Endothelial cell (in vitro differentiated cells): ENCODE measurements at regions not wholly inside any gene's neighbourhood (a gene's known extent, or its start where the extent isn't known, plus 50 kb on each side); places are given as distances from the start of the nearest gene placed in this dataset.

ENCODE experiments used
- DNase-seq: peaks from one replicate; pipeline ENCODE4 v3.0.0; 2021; ENCODE audit warnings: low spot score
- H3K27ac Mint-ChIP-seq: one replicate; pipeline ENCODE4 v1.8.0; 2021; ENCODE audit warnings: mixed read lengths, inconsistent platforms; ENCODE audit not compliant: unreplicated experiment
- H3K27me3 Mint-ChIP-seq: one replicate; pipeline ENCODE4 v1.8.0; 2021; ENCODE audit warnings: mild to moderate bottlenecking, moderate library complexity, mixed read lengths, inconsistent platforms; ENCODE audit not compliant: unreplicated experiment
- H3K36me3 Mint-ChIP-seq: one replicate; pipeline ENCODE4 v1.8.0; 2021; ENCODE audit warnings: mild to moderate bottlenecking, low read depth, mixed read lengths, inconsistent platforms; ENCODE audit not compliant: unreplicated experiment
- H3K4me1 Mint-ChIP-seq: one replicate; pipeline ENCODE4 v1.8.0; 2021; ENCODE audit warnings: mild to moderate bottlenecking, mixed read lengths, inconsistent platforms; ENCODE audit not compliant: unreplicated experiment
- H3K4me3 Mint-ChIP-seq: one replicate; pipeline ENCODE4 v1.8.0; 2021; ENCODE audit warnings: mild to moderate bottlenecking, mixed read lengths, inconsistent platforms; ENCODE audit not compliant: unreplicated experiment
- H3K9me3 Mint-ChIP-seq: one replicate; pipeline ENCODE4 v1.8.0; 2021; ENCODE audit warnings: mixed read lengths, inconsistent platforms; ENCODE audit not compliant: unreplicated experiment
- CTCF ChIP-seq: fragments of 200-600 bp; sonication (generic); IDR thresholded peaks from one replicate; pipeline ENCODE4 v1.5.0; 2021; ENCODE audit warnings: antibody characterized with exemption; ENCODE audit not compliant: unreplicated experiment

- no peaks in the 10 kb centered on the region for H3K4me1 Mint-ChIP-seq
- no peak for DNase-seq
- no peak for TF ChIP-seq CTCF
- no peak overlapping the region for H3K27ac Mint-ChIP-seq
- H3K9me3 Mint-ChIP-seq, result no peaks in the 10 kb centered on the region
- no peak overlapping the region for H3K4me3 Mint-ChIP-seq
- no peaks in the 10 kb centered on the region for H3K27me3 Mint-ChIP-seq
- no peaks in the 10 kb centered on the region for H3K36me3 Mint-ChIP-seq
Measured at GRCh38 chr13:83796364-83796763, 85.9 kb downstream of the SLITRK1 start.

- Mint-ChIP-seq H3K9me3 (no peaks in the 10 kb centered on the region), H3K27me3 (no peaks in the 10 kb centered on the region), H3K27ac (no peak overlapping the region), H3K4me3 (no peak overlapping the region), H3K36me3 (no peaks in the 10 kb centered on the region), H3K4me1 (no peaks in the 10 kb centered on the region)
- DNase-seq, result no peak
- no peak for TF ChIP-seq CTCF
Measured at GRCh38 chr13:83794583-83794982, 87.7 kb downstream of the SLITRK1 start.

DNA sequence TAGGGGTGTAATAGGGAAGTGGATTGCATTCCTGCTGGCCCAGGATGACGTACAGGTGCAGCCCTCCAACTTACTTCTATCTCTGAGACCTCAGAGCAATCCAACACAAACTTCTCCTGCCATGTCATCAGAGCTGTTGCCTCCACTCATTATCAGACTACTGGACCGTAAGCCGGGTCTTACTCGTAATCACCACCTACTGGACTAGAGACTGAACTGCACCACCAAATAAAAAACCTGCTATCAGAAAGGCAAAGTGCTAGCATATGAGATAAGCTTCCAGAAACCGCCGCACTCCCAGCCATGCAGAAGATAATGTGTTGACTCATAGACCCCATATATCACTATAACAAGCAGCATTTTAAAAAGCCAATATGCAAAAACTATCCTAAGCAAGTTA is 102.0 kb downstream of the SLITRK1 start:
- H3K27ac Mint-ChIP-seq, result no peak overlapping the region
- peaks cover 2% of the 10 kb centered on the region for H3K27me3 Mint-ChIP-seq
- peak; percentile 72 for TF ChIP-seq CTCF
- H3K36me3 Mint-ChIP-seq, result no peaks in the 10 kb centered on the region
- no peaks in the 10 kb centered on the region for H3K9me3 Mint-ChIP-seq
- no peak overlapping the region for H3K4me3 Mint-ChIP-seq
- H3K4me1 Mint-ChIP-seq, result no peaks in the 10 kb centered on the region
- DNase-seq, result peak; percentile 36

- H3K4me3 Mint-ChIP-seq, result no peak overlapping the region
- no peaks in the 10 kb centered on the region for H3K36me3 Mint-ChIP-seq
- H3K27me3 Mint-ChIP-seq, result peaks cover 2% of the 10 kb centered on the region
- H3K9me3 Mint-ChIP-seq, result no peaks in the 10 kb centered on the region
- TF ChIP-seq CTCF, result no peak
- H3K27ac Mint-ChIP-seq, result no peak overlapping the region
- no peak for DNase-seq
- H3K4me1 Mint-ChIP-seq, result no peaks in the 10 kb centered on the region
Measured at GRCh38 chr13:83773961-83774360, 108.3 kb downstream of the SLITRK1 start.

GRCh38 chr13:83765796-83766195 is 116.5 kb downstream of the SLITRK1 start:
- no peaks in the 10 kb centered on the region for H3K4me1 Mint-ChIP-seq

More at GRCh38 chr13:83765796-83766195, 116.5 kb downstream of the SLITRK1 start:
- DNase-seq, result no peak
- no peaks in the 10 kb centered on the region for H3K36me3 Mint-ChIP-seq
- H3K27me3 Mint-ChIP-seq, result no peaks in the 10 kb centered on the region
- no peak overlapping the region for H3K27ac Mint-ChIP-seq
- TF ChIP-seq CTCF, result no peak
- H3K9me3 Mint-ChIP-seq, result no peaks in the 10 kb centered on the region
- no peak overlapping the region for H3K4me3 Mint-ChIP-seq
